B cell (primary cell): ENCODE measurements at regions not wholly inside any gene's neighbourhood (a gene's known extent, or its start where the extent isn't known, plus 50 kb on each side); places are given as distances from the start of the nearest gene placed in this dataset.

ENCODE experiments used
- ATAC-seq: fragments of 200-7000 bp; cut with Tn5 transposase; one replicate; pipeline ENCODE4 v1.10.0; 2021; ENCODE audit warnings: low read depth, mild to moderate bottlenecking, moderate number of reproducible peaks, moderate library complexity
- CTCF ChIA-PET: fragments of 350-600 bp; sonication (Branson Sonifier 250); formaldehyde crosslinking; loops from one replicate; lab custom pipeline; 2021; ENCODE audit warnings: antibody characterized with exemption, inconsistent platforms; lab: Charles Lee
- POLR2A ChIA-PET: fragments of 350-600 bp; sonication (Branson Sonifier 250); formaldehyde crosslinking; loops from one replicate; lab custom pipeline; 2021; ENCODE audit warnings: antibody characterized with exemption; lab: Charles Lee
- DNase-seq: peaks from one replicate; pipeline ENCODE4 v3.0.0; 2013
- H2AFZ ChIP-seq: 2 replicates; pipeline ENCODE4 v1.6.1; 2012; ENCODE audit warnings: mild to moderate bottlenecking, low read depth, low read length; ENCODE audit not compliant: insufficient read depth, poor library complexity, severe bottlenecking
- H3K27ac ChIP-seq, 2 donors: 1 replicate in 1 of 2; 2 replicates in 1 of 2; pipeline ENCODE4 v1.5.1; 2012 to 2013; ENCODE audit warnings: low read length in 2 of 2, mild to moderate bottlenecking in 2 of 2, moderate library complexity in 1 of 2
- H3K27me3 ChIP-seq, 4 experiments: fragments of 200-600 bp in 1 of 4; sonication (generic) in 1 of 4; replicated peaks in 1 of 4; 1 replicate in 2 of 4; 2 replicates in 2 of 4; pipeline versions ENCODE4 v1.6.1 to v1.7.0; 2013 to 2016; ENCODE audit warnings: low read length in 3 of 4, mild to moderate bottlenecking in 2 of 4, mixed read lengths in 1 of 4, moderate library complexity in 1 of 4; ENCODE audit not compliant: insufficient read depth in 4 of 4, control insufficient read depth in 3 of 4; ENCODE audit errors: control extremely low read depth in 1 of 4
- H3K36me3 ChIP-seq, 2 experiments: replicated peaks in 1 of 2; 1 replicate in 1 of 2; 2 replicates in 1 of 2; pipeline versions ENCODE4 v1.6.1 to v1.7.1; 2013; ENCODE audit warnings: low read length in 1 of 2; ENCODE audit not compliant: insufficient read depth in 2 of 2, control insufficient read depth in 1 of 2; ENCODE audit errors: control extremely low read depth in 1 of 2, extremely low read depth in 1 of 2
- H3K4me1 ChIP-seq, 2 donors: fragments of 200-600 bp in 1 of 2; sonication (generic) in 1 of 2; 1 replicate in 1 of 2; 2 replicates in 1 of 2; pipeline versions ENCODE4 v1.5.1 to v1.6.1; 2013 to 2017; ENCODE audit warnings: low read length in 2 of 2; ENCODE audit not compliant: control insufficient read depth in 2 of 2, insufficient read depth in 2 of 2
- H3K4me2 ChIP-seq: replicated peaks from 2 replicates; pipeline ENCODE3; 2012; ENCODE audit warnings: mild to moderate bottlenecking, low read depth, low read length; ENCODE audit not compliant: poor library complexity, severe bottlenecking
- H3K4me3 ChIP-seq, 5 experiments: fragments of 200-600 bp in 1 of 5; sonication (generic) in 1 of 5; 1 replicate in 3 of 5; 2 replicates in 2 of 5; pipeline versions ENCODE4 v1.5.1 to v1.7.0; 2011 to 2016; ENCODE audit warnings: low read length in 4 of 5, mild to moderate bottlenecking in 4 of 5, low read depth in 2 of 5, control low read depth in 1 of 5, moderate library complexity in 1 of 5; ENCODE audit not compliant: insufficient read depth in 1 of 5; ENCODE audit errors: control extremely low read depth in 1 of 5, extremely low read depth in 1 of 5
- H3K79me2 ChIP-seq: fragments of 200-600 bp; sonication (generic); one replicate; pipeline ENCODE4 v1.6.0; 2016; ENCODE audit warnings: low read length; ENCODE audit not compliant: control insufficient read depth, insufficient read depth
- H3K9ac ChIP-seq: fragments of 200-600 bp; sonication (generic); 2 replicates; pipeline ENCODE4 v1.6.1; 2017; ENCODE audit warnings: mild to moderate bottlenecking, low read length, moderate library complexity
- H3K9me3 ChIP-seq, 3 donors: one replicate each; pipeline versions ENCODE4 v1.6.1 to v1.7.1; 2013; ENCODE audit warnings: low read length in 2 of 3; ENCODE audit not compliant: control insufficient read depth in 2 of 3, insufficient read depth in 1 of 3; ENCODE audit errors: control extremely low read depth in 1 of 3
- H4K20me1 ChIP-seq: 2 replicates; pipeline ENCODE4 v1.6.0; 2012; ENCODE audit warnings: mild to moderate bottlenecking, low read length; ENCODE audit not compliant: insufficient read depth, control insufficient read depth, poor library complexity, severe bottlenecking
- H3K27ac Mint-ChIP-seq: one replicate; pipeline ENCODE4 v1.8.0; 2021; ENCODE audit warnings: mixed read lengths
- H3K27me3 Mint-ChIP-seq: one replicate; pipeline ENCODE4 v1.8.0; 2021; ENCODE audit warnings: mixed read lengths
- H3K4me1 Mint-ChIP-seq: one replicate; pipeline ENCODE4 v1.8.0; 2021; ENCODE audit warnings: mixed read lengths
- H3K4me3 Mint-ChIP-seq: one replicate; pipeline ENCODE4 v1.8.0; 2021; ENCODE audit warnings: mixed read lengths
- H3K9me3 Mint-ChIP-seq: one replicate; pipeline ENCODE4 v1.8.0; 2022; ENCODE audit warnings: mixed read lengths; ENCODE audit not compliant: insufficient read depth
- CTCF ChIP-seq: fragments of 200-600 bp; IDR thresholded peaks from one replicate; pipeline ENCODE4 v1.8.0; 2022; ENCODE audit warnings: antibody characterized with exemption, mild to moderate bottlenecking
- EZH2 ChIP-seq: IDR thresholded peaks from 2 replicates; pipeline ENCODE4 v1.6.1; 2012; ENCODE audit warnings: borderline replicate concordance, low read depth, mild to moderate bottlenecking, moderate library complexity, low read length; ENCODE audit not compliant: insufficient read depth, poor library complexity, severe bottlenecking
- WGBS: methylation state at CpG from one replicate; pipeline ENCODE4 v1.1.5; 2013; ENCODE audit warnings: missing lambda C conversion rate; ENCODE audit not compliant: insufficient coverage; 5-methylcytosine and 5-hydroxymethylcytosine counted together
- intact Hi-C: fragments of 100-400 bp; cut with micrococcal nuclease; formaldehyde crosslinking; loops from one replicate; pipeline ENCODE4 v1.10.0; 2022

- no peaks in the 10 kb centered on the region for H4K20me1 ChIP-seq
- Mint-ChIP-seq H3K27me3 (no peaks in the 10 kb centered on the region), H3K4me3 (no peak overlapping the region), H3K27ac (no peak overlapping the region), H3K4me1 (no peaks in the 10 kb centered on the region), H3K9me3 (no peaks in the 10 kb centered on the region)
- no peaks in the 10 kb centered on the region for H3K9me3 ChIP-seq
- no peaks in the 10 kb centered on the region for H3K27me3 ChIP-seq
- ChIA-PET POLR2A (no interaction called here), CTCF (no interaction called here)
- H3K4me3 ChIP-seq: no peak overlapping the region
- H3K36me3 ChIP-seq: no peaks in the 10 kb centered on the region
- TF ChIP-seq CTCF (no peak), EZH2 (no peak)
- DNase-seq: no peak
- no peak overlapping the region for H3K9ac ChIP-seq
- ATAC-seq: no peak
- no peaks in the 10 kb centered on the region for H3K79me2 ChIP-seq
- H3K4me2 ChIP-seq: no peak overlapping the region
- no peak overlapping the region for H2AFZ ChIP-seq
- WGBS: 73% methylated on average over 3 of the region's 7 CpGs
- H3K4me1 ChIP-seq: no peaks in the 10 kb centered on the region
- intact Hi-C loops: no loop called here
- no peak overlapping the region for H3K27ac ChIP-seq
These were observed 210.4 kb upstream of the CA10 start for GRCh38 chr17:52368886-52369285.

- no peak overlapping the region for H3K27ac Mint-ChIP-seq
- H3K4me3 ChIP-seq: no peak overlapping the region
- intact Hi-C loops: no loop called here
- ChIA-PET CTCF (no interaction called here), POLR2A (no interaction called here)
- no peaks in the 10 kb centered on the region for H3K79me2 ChIP-seq
- no peaks in the 10 kb centered on the region for H3K4me1 ChIP-seq
- no peak overlapping the region for H3K9ac ChIP-seq
- H3K27ac ChIP-seq: no peak overlapping the region
- no peaks in the 10 kb centered on the region for H3K4me1 Mint-ChIP-seq
- H3K9me3 ChIP-seq: peaks cover 0 to 4% (median 4%) of the 10 kb centered on the region in 3 donors
- ATAC-seq (no peak), DNase-seq (no peak)
- WGBS: 100% methylated on average over 1 of the region's 2 CpGs
- H3K36me3 ChIP-seq: no peaks in the 10 kb centered on the region
- H2AFZ ChIP-seq: no peak overlapping the region
- no peak overlapping the region for H3K4me3 Mint-ChIP-seq
- no peaks in the 10 kb centered on the region for H3K27me3 ChIP-seq
- TF ChIP-seq EZH2: no peak
- no peak for TF ChIP-seq CTCF
- H3K4me2 ChIP-seq: no peak overlapping the region
- H3K27me3 Mint-ChIP-seq: no peaks in the 10 kb centered on the region
- H3K9me3 Mint-ChIP-seq: peaks cover 5% of the 10 kb centered on the region
- H4K20me1 ChIP-seq: no peaks in the 10 kb centered on the region
These were observed 199.3 kb upstream of the CA10 start for GRCh38 chr17:52357854-52358253.
